Fibroblast of the aortic adventitia (primary cell): ENCODE measurements at regions not wholly inside any gene's neighbourhood (a gene's known extent, or its start where the extent isn't known, plus 50 kb on each side); places are given as distances from the start of the nearest gene placed in this dataset.

ENCODE experiments used
- DNase-seq: peaks from one replicate; pipeline ENCODE4 v3.0.0-alpha.2; 2010; ENCODE audit warnings: low read depth
- H3K4me3 ChIP-seq: 2 replicates; pipeline ENCODE4 v1.5.1; 2011; ENCODE audit warnings: low read depth, mild to moderate bottlenecking, control low read depth, low read length, moderate library complexity
- TF ChIP-seq, protein P1 (sequence below): IDR thresholded peaks from 2 replicates; pipeline ENCODE4 v1.5.1; 2011; ENCODE audit warnings: mild to moderate bottlenecking, low read length, control low read depth, inconsistent platforms; ENCODE audit not compliant: insufficient read depth

DNA sequence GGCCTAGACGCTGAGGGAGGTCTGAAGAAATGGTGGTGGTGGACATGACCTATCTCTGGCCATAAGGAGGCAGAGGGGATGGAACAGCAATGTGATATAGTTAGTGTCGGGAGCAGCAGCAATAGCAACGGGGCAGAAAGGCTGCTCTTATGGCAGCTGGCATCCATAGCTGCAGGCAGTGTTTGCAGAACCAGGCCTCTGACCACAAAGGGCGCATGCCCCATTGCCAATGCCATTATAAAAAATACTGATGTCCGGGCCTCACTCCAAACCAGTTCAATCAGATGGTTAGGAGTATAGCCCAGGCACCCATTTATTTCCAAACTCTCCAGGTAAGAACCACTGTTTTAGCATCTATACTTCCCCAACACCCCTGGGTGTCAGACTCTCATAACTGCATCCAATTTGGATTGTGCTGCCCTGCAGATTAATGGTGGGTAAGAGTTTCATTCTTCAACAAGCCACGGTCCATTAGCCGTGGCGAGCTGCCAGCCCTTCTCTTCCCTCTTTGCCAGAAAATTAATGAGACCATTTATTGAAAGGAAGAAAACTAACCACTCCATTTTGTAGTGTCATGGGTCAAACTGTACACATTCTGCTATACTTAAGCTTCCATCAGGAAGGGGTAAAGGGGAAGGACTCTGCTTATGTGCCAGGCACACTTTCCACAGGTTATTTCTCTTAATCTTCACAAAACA, 72.8 kb upstream of the SPON1 start:
- H3K4me3 ChIP-seq: no peak overlapping the region
- TF ChIP-seq, protein P1, sequence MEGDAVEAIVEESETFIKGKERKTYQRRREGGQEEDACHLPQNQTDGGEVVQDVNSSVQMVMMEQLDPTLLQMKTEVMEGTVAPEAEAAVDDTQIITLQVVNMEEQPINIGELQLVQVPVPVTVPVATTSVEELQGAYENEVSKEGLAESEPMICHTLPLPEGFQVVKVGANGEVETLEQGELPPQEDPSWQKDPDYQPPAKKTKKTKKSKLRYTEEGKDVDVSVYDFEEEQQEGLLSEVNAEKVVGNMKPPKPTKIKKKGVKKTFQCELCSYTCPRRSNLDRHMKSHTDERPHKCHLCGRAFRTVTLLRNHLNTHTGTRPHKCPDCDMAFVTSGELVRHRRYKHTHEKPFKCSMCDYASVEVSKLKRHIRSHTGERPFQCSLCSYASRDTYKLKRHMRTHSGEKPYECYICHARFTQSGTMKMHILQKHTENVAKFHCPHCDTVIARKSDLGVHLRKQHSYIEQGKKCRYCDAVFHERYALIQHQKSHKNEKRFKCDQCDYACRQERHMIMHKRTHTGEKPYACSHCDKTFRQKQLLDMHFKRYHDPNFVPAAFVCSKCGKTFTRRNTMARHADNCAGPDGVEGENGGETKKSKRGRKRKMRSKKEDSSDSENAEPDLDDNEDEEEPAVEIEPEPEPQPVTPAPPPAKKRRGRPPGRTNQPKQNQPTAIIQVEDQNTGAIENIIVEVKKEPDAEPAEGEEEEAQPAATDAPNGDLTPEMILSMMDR: no peak
- no peak for DNase-seq

DNA sequence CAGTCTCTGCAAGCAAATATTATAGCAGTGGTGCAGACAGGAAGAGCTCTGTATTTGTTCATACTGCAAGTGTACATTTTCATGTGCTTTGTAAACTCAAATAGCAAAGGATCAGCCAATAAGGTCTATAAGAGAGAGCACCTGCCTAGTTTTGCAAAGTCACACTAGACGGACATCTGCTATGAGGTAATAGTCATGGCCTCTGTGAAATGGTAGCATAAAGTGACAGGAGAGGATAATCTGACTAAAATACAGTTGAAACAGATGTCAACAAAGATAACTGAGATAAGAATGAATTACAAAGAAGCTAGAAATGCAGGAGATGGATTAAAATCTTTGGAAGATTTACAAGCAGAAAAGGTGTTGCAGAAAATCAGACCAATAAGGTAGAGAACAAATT, 70.6 kb upstream of the SPON1 start:
- TF ChIP-seq, protein P1: no peak
- no peak for DNase-seq
- H3K4me3 ChIP-seq: no peak overlapping the region

DNA sequence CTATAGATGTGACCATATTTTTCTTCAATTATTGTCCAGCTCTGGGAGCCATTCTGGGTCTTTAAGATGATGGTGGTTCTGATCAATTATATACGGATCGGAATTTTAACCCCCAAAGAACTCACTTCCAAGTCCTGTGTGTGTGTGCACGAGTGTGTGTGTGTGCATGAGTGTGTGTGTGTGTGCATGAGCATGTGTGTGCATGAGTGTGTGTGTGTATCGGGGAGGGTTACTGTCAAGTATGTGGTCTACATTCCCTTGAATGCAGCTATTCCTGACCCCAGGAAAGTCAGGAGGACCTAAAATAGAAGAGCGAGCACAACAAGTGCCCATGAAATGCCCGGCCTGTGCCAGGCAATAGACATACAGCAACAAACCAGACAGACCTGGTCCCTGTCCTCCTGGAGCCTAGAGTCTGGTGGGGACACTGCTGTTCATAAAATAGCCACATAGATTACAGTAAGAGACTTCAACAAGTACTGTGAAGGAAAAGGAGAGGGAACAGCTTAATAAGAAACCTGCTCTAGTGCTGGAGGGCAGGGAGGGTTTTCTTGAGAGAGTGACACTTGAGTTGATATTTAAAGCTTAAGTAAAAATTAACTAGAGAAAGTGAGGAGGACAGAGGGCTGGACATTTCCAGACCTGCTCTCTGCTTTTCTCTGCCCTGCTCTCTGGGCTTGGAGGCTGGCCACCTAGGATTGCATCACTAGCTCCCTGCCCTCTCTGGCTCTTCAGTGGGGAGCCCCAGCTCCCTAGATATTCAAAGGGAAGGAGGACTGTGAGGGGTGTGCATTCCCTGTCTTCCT, 66.1 kb upstream of the SPON1 start:
- TF ChIP-seq, protein P1: no peak
- no peak overlapping the region for H3K4me3 ChIP-seq
- no peak for DNase-seq

DNA sequence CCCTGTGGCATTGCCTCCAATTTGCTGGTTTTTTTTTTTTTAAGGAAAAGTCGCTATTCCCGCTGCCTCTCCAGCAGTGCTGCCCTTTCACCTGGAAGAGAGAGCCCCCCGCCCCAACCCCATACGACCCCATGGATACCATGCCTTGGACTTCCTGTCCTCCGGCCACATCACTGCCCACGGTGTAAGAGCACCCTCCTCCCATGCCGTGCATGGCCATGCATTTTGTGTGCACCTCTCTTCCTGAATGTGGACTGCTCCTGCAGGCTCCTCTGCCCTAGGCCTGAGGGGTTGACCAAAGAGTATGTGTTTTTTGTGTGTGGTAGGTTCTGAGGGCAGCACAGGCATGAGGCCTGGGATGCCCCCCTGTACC, 65.6 kb upstream of the SPON1 start:
- DNase-seq: no peak
- TF ChIP-seq, protein P1: no peak
- no peak overlapping the region for H3K4me3 ChIP-seq

DNA sequence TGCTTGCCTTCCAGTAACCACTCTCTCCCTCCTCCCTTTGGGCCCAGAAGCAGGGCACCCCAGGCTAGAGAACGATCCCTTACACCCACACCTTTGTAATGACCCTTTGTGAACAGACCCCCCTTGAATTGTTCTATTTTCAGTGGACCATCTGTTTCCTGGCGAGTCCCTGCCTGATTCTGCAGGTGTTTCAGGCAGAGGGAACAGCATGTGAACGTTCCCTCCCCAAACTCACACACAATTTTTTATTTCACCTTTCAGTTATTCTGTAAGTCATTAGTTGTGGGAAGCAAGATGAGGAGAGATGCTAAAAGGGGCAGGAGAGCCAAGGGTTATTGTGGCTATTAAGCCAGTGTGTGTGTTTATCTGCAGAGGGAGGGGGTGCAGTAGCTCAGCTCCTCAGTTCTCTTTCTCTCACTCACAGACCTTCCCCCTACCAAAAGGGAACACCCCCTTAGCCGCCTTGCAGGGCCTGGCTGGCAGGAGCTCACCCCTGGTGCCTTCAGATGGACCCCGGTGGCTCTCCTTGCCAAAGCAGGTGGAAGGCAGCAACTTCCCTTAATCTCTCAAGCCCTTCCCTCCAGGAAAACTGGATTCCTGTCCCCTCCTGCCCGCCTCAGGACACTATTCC, 64.8 kb upstream of the SPON1 start:
- TF ChIP-seq, protein P1: no peak
- no peak overlapping the region for H3K4me3 ChIP-seq
- no peak for DNase-seq

DNA sequence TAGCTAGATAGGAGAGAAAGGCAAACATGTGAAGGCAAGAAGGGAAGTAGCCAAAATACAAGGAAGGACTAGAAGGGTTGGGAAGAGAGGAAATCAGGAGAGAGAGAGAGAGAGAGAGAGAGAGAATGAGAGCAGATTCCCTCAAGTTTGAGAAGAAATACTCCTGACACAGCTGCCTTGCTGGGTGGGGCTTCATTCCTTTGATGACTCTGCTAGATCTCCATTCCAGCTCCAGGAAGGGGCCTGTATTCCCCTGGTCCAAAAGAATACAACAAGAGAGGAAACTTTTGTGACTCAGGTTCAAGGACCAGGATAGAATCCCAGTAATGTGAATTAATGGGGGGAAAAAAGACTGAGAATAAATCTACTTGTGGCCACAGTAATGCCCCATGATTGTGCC, 62.9 kb upstream of the SPON1 start:
- DNase-seq: peak; percentile 2
- TF ChIP-seq, protein P1: no peak
- no peak overlapping the region for H3K4me3 ChIP-seq
